ENCODE measurements at regions not wholly inside any gene's neighbourhood (a gene's known extent, or its start where the extent isn't known, plus 50 kb on each side); places are given as distances from the start of the nearest gene placed in this dataset.

- no peak for TF ChIP-seq TAF1 (IDR thresholded peaks at IDR 0.05; ENCODE audit: low read depth, low read length)
- no peak for TF ChIP-seq POLR2A (IDR thresholded peaks at IDR 0.05; ENCODE audit: low read depth, low read length)
- TF ChIP-seq SPI1 (IDR thresholded peaks at IDR 0.05; ENCODE audit: low read depth, low read length): no peak
- no peak for TF ChIP-seq POLR2AphosphoS5 (IDR thresholded peaks at IDR 0.05; ENCODE audit: low read depth, low read length)
- TF ChIP-seq PAX5 (IDR thresholded peaks at IDR 0.05; ENCODE audit: insufficient read depth, low read length, severe bottlenecking): no peak
- TF ChIP-seq POU2F2 (IDR thresholded peaks at IDR 0.05; ENCODE audit: low read depth, low read length): no peak
These were observed 163.8 kb upstream of the HDX start for GRCh38 chrX:84666086-84666485.
